ENCODE measurements at regions not wholly inside any gene's neighbourhood (a gene's known extent, or its start where the extent isn't known, plus 50 kb on each side); places are given as distances from the start of the nearest gene placed in this dataset.

DNA sequence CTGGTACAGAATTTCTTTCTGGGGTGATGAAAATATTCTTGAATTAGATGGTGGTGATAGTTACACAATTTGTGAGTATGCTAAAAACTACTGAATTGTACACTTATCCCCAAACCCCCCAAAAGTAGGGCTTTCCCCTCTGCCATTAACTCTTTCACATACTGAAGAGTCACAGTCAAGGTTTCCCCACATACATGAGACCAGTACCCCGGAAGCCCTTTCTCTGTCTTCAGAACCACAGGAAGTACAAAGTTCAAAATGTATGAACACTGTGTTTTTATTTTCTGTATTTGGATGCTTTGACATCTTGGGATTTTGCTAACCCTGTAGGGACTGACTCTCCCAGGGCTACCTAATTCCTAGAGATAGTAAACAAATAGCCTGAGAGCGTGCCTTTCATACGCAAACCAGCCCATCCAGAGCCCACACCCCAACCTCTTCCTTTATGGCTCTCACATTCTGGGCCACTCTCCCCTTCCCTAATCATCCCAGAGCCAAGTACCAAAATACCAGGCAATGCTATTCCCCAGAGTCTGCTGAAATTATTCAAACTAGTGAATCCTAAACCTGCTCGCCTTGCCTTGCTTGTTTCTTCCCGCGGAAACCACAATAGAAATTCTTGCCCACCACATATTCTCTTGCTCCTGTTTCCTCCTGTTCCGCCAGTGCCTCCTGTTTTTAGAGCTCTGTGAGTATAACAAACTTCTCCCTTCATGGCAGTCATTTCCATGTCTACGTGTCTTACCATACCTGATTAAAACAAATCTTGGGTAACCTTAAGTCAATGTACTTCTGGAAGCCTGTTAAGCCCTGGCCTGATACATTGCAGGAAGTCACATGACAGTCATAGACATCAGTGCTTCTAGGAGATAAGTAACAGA, 524.8 kb downstream of the FUT8 start:
- DNase-seq, result peak in 1 of 2 experiments; percentile 17

DNA sequence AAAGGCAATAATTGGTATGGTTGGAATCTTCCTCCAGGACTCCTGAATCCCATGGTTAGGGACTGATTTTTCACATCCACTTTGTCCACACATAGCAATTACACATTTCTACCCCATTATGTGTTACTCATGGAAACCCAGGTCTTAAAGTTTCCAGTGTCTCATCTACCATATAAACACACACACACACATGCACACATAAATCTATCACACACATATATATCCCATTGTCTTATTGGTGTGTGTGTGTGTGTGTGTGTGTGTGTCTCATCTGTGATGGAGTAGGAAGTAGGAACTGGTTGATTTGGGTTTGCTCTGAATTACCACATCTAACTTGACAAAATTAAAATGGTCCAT, 525.4 kb downstream of the FUT8 start:
- no peak for DNase-seq

DNA sequence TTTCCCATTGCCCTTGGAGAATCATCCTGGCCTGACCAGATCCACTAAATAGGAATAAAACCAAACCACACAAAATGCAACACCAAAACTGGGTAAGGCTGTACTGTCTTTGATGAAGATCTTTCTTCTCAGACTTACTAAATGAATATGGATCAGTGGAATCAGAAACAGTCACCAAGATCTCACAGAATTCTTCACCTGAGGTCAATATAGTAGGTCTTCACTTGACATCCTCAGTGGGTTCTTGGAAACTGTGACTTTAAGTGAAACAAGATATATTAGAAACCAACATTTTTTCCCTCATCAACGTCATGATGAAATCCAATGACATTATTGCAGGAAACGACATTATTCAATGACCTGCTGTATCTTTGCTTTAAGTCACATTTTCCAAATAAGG, 526.2 kb downstream of the FUT8 start:
- no peak for DNase-seq

DNA sequence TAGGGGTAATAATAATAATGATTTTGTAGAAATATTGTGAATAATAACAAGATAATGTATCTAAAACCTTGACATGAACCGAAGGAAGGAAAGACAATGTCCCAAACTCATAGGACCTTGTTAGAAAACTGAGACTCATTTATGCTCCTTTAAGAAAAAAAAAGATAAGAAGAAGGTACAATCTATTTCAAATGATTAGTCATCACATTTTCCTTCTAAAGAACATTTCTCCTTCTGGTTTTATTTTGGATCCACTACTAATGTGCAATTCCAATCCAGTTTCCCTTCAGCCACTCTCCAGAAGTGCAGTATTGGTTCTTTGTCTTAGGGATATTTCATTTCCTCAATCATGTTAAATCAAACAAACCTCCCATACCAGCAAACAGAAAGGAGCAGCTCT, 526.7 kb downstream of the FUT8 start:
- no peak for DNase-seq

DNA sequence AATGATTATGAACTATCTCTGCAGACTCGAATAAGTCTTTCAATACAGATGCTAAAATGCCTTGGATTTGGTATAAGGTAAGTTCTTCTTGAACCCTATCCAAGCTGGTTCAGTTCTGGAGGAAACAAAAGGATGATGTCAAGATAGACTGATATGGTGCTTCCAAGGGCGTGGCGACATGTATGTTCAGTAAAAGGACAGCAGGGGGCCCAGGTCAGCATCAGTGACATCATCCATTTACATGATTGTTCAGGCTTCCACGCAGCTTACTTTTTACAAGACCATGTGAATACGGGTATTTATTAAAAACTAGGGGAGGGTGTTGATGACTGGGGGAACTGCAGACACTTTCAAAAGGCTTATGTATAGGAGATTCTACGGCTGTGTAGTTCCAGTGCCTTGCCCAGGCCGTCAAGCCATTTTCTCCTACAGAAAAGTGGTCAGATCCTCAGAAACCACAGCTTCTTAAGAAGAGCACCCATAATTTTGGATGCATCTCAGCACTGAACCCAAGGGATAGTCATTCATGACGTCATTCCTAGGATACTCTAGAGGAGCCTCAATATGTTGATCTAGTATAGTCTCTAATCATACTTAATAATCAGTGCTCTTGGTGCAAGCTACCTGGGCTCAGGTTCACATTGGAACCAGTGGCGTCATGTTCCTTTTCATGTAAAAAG, 527.7 kb downstream of the FUT8 start:
- DNase-seq, result no peak

DNA sequence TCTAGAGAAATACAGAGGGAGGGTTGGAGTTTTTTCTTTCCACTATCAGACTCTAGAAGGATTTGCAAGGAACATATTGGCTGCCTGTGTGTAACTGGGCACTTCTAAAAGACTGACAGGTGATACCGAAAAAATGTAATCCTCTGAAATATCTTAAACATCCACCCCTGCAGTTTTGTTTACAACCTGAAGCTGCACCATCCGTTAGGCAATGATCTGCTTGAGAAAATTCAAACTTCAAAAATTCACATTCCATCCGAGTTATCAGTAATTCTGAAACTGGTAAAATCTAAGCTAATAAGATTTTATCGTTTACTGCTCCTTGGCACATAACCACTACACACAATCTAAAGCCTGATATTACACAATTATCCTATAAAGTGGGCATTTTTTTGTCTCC, 528.6 kb downstream of the FUT8 start:
- DNase-seq, result no peak

DNA sequence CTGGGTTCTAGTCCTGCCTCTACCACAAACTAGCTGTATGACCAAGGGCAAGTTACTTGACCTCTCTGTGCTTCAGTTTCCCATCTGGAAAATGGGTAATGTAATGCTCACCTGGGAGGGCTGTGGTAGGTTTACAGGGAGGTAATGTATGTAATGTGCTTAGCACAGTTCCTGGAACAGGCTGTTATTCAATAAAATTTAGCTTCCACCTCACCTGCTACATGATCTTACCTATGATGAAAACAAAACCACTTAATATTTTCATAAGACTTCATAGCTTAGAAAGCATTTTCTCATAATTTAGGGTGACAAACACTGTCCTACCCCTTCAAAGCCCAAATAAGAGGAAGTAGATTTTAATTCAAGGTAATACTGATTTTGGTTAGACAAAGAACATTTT, 530.6 kb downstream of the FUT8 start:
- DNase-seq, result no peak

DNA sequence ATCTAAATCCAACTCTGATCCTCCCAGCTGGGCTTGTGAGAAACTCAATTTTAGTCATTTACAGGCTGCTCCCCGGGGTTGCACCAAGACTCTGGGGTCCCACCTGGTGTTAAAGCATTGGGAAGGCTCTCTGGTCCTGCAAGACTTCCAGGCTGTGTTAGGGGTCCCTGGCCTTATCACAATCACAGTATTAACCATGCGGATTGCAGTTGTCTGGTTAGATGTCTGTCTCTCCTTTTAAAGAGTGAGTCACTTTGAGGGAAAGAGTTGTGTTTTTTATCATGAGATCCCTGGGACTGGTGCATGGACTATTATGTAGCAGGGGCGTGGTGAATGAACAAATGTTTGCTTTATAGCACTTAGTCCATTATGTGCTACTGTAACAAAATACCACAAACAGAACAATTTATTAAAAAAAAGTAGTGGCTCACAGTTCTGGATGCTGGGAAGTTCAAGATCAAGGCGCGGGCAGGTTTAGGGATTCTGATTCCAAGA, 531.4 kb downstream of the FUT8 start:
- DNase-seq, result no peak

DNA sequence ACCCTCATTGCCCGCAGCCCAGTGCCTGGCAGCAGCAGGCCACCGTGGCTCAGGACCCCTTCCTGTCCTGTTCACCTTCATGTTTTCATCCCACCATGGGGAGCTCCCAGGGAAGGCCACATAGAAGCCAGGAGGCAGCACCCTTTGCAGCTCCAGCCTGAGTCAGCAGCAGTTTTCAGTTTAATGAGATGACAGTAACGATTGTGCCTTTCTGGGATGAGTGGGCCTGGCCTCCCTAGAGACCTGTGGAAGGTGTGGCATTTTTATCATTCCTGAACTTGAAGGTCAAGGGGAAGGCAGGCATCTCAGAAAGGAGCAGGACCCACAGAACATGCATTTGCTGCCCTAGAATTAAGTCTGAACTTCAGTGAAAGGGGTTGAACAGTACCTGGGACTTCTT, 532.8 kb downstream of the FUT8 start:
- no peak for DNase-seq

DNA sequence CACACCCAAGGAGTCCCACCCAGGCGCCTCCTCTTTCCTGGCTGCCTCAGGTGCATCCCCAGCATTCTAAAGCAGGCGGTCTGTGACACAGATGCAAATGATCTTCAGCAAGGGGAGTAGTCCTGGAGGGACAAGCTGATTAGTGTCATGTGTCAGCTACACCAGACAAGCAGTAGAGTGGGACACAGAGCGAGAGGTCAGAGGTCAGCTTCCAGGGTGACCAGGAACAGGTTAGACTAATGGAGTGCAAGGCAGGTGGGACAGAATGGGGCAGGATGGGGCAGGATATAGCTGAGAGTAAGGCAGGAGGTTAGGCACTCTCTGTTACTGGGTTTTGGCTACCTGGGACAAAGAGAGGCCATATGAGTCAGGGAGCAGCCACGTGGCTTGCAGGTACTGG, 534.0 kb downstream of the FUT8 start:
- no peak for DNase-seq

DNA sequence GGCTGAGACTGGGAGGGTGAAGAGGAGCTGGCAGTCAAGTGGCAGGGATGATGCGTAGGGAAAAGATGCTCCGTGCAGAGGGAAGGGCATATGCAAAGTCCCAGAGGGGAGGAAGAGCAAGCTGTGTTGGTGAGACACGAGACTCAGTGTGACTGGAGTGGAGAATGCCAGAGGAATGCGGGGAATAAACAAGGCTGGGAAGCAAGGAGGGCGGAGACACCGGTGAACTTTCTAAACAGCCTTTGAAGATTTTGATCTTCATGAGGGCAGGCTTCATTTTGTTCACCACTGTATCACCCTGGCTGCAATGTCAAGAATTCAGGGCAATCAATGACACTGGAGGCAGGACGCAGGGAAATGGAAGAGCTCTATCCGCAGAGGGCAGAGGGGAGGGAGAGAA, 535.8 kb downstream of the FUT8 start:
- no peak for DNase-seq

DNA sequence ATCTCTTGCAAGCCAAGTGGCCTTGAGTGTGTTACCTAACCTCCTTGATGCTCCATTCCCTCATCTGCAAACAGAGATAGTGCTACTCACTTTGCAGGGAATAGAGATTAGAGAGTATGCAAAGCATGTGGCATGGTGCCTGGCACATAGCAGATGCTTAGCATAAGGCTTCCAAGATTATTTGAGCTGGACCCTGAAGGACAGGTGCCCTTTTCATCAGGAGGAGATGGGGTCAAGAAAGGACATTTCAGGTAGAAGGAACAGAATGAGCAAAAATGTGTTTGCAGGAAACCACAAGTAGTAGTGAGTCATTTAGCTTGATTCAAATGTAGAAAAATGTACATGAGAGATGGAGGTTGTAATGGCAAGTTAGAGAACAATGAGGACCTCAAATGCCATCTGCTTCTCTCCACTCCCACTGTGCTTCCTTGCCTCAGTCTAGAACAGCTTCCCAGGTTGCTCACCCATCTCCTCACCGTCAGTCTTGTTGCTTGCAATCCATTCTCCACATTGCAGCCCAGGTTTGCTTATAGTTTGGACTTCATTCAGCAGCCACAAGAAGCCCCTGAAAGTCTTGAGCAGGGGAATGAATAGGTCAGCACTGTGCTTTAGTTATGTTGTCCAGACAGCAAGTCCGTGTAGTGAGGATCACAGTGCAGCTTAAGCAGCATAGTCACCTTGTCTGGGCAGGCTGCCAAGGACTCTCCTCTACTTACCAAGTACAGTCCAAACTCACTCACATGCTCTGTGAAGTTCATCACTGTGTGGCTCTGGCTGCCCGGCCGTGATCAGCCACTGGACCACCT, 536.3 kb upstream of the CCDC196 start:
- DNase-seq, result peak; percentile 63 to 65

DNA sequence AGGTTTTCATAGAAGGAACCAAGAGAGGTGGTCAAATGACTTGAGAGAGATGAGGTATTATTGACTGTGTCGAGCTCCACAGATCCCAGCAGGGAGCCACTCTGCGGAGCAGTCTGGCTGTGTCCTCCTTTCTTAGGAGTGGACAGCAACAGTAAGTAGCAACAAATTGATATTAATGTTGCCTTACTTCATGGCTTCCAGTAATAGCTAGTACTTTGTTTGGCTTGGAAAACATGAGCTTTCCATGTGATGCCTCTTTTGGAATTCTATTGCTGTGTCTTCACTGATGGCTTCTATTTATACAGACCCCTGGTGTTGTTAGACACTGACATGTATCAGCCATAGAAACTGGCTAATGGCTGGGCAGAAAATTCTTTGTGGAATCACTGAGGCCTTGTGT, 531.2 kb upstream of the CCDC196 start:
- DNase-seq, result no peak

DNA sequence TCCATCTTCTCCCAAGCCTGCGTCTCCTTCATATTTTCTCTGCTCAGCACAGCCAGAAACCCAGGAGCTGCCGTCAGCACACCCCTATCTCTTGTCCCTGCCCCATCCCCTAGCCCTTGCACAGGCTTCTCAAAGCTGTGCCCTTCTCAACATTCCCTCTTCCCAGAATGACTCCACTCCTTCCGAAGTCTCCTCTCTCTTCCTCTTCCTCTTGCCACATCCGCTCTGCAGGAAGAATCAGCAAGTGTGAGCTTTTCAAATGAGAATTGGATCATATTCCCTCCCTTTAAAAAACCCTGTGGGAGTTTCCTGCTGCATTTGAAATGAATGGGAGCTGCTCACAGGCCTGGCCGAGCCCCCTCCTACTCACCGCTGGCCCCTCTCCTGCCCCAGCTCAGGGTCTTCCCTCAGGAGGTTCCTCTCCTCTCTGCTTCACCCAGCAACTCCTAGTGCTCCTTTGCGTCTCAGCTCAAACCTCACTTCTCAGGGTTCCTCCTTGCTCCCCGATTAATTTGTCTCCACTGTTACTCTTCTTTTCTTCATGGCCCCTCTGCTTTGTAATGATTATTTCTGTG, 528.5 kb upstream of the CCDC196 start:
- no peak for DNase-seq

DNA sequence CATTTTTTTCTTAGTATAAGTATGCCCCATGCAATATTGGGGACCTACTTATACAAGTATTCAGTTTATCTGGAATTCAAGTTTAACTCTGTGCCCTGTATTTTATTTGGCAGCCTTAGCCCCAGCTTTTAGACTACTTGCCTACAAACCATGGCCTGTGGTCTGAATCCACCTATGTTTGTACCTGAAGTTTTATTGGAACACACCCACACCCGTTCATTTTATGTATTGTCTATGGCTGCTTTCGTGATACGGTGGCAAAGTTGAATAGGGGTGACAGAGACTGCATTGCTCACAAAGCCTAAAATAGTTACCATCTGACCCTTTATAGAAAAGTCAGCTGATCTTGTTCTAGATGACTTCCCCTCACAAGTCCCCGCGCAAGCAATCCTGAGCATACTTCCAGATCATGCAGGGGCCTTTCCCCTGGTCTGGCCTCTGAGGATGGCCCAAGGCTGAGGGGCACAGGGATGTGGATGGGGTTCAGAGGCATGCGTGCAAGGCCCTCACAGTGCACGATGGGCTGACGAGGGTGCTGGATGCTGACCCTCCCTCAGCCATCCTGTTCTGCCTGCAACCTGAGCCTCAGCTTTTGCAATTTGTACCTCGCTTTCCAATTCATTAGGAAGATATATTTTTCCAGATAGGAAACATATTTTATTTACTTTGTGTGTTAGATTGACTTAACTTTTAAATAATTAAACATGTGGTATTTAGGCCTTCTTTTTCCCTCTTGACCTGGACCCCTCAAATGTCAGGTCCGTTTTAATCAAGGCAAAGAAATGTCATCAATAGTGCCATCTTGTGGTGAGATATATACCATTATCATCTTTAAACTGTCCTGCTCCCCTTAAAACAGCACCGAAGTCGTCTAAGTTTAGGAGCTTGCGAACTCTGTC, 527.3 kb upstream of the CCDC196 start:
- DNase-seq, result no peak

DNA sequence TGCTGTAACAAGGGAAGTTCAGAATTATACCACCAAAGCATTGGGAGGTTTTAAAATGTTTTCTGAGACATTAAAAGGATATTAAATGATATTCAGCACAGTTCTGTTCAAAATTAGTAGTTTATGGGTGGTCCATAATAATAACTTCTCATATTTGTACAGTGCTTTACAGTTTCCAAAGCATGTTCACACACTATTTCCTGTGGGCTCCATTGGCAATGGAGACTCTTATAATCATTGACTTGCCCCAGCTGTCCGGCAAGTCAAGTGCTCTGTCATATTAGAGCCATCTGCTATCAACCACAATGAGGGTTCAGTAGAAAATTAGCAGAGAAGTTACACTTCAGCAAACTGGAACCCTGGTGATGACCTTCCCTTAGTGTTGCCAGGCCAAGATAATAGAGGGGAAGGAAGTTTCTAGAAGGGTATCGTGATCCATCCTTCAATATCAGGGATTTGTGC, 526.6 kb upstream of the CCDC196 start:
- DNase-seq, result no peak

DNA sequence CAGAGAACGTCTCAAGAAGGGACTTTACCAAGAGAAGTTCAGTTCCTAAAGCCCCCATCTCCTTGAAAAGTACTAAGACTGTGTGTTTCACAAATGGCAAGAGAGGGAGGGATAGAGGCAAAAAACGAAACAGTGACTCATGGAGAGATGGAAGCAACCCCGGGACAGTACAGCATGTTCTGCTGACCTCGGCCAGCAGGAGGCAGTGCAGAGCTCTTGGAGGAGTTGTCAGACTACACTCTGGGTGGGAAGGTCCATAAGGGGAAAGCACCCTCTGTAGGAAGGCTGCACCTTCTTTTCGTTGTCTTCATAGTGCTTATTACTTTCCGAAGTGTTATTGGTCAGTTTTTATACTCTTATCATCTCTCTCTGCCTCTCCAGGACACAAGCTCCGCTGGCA, 525.2 kb upstream of the CCDC196 start:
- DNase-seq, result peak; percentile 90 to 93

DNA sequence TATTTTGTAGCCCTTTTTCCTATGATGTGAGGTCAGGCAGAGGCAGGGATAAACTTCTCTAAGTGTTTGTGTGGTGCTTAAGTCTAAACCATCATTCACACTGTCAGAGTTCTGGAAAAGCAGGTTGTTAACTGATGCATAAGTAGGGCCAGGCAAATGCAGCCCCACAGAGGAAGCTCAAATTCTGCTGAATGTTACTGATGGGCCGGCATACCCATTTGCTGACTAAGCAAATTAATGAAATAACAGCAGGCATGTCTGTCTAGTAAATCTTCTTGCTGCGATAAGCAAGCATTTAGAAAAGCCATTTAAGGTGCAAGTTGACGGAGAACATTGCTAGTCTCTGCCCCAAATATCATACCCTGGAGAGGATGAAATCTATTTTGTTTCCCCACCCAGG, 523.2 kb upstream of the CCDC196 start:
- no peak for DNase-seq

DNA sequence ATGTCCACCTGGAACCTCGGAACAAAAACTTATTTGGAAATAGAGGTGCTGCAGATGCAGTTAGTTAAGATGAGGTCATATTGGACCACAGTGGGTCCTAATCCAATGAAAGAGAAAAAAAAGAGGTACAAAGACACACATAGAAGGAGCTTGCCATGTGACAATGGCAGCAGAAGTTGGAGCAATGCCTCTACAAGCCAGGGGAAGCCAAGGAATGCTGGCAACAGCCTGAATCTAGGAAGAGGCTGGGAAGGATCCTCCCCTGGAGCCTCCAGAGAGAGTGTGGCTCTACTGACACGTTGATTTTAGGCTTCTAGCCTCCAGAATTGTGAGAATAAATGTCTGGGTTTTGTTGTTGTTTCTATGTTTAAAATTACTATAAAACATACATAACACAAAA, 521.8 kb upstream of the CCDC196 start:
- DNase-seq, result no peak

DNA sequence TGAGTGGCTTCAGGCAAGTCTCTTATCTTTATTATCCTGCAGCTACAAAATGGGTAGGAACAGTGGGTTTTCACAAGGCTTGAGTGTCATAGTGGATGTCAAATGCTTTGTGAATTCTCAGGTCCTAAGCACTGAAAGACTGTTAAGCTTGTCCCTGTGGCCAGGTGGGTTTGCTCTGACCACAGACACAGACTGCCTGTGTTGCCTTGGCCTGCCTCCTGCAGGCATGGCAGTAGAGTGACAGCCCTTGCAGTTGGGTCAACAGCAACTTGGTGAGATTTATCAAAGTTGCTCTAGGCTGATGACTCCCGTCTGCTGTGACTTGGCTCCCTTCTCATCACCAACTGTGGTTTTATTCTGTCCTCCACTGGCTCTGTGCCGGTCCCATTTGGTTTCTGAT, 520.0 kb upstream of the CCDC196 start:
- DNase-seq, result no peak

DNA sequence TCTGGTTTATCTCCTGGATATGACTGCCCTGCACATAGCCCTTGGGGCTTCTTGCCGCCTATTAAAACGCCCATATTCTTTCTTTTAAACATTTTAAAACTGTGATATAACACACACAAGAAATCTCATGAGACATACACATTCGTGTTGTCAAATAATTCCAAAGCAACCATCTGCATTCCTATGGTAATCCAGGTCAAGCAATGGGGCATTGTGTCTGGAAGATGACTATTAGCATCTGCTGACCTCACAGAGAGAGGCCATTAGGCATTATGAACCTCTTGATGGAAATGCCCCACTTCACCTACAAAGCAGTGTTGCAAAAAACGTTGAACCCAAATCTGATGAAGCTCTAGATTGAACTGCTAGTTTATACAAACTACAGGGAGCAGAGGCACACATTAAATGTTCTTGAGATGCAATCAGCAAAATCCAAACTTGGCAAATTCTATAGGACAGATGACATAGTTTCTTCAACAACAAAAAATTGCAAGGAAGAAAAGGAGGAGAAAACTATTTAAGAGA, 513.8 kb upstream of the CCDC196 start:
- no peak for DNase-seq

DNA sequence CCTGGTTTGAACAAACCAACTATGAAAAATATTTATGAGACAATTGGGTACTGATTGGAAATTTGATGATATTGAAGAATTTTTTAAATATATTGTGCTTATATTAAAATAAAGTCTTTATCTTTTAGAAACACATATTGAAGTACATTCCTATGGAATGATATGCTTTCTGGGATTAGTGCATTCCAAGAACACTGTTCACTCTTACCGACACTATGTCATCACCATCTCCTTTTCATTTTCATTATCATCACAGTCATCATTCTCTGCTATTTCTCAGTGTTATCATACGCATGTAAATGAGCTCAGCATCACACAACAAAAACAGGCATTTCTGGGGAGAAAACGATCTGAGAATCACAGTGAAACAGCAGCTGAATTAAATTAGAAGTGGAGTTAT, 513.3 kb upstream of the CCDC196 start:
- no peak for DNase-seq

Measured in activated T-cell treated with anti-CD3 and anti-CD28 coated beads, Interleukin-2, amount 50 U/mL, for 48 hours (primary cell).